H1 (cell line): ENCODE measurements at regions not wholly inside any gene's neighbourhood (a gene's known extent, or its start where the extent isn't known, plus 50 kb on each side); places are given as distances from the start of the nearest gene placed in this dataset.

Experiments
- PHF8 ChIP-seq: fragments of 200-600 bp; sonication (generic); conservative IDR thresholded peaks from 2 replicates; pipeline ENCODE4 v1.7.1; 2012; ENCODE audit warnings: low read depth, mild to moderate bottlenecking, inconsistent platforms, low read length, moderate library complexity
- POLR2AphosphoS5 ChIP-seq: IDR thresholded peaks from 2 replicates; pipeline ENCODE4 v1.6.1; 2011; ENCODE audit warnings: low read depth, low read length
- TF ChIP-seq, protein P1 (sequence below): IDR thresholded peaks from 2 replicates; pipeline ENCODE4 v1.6.1; 2012; ENCODE audit warnings: inconsistent platforms

DNA sequence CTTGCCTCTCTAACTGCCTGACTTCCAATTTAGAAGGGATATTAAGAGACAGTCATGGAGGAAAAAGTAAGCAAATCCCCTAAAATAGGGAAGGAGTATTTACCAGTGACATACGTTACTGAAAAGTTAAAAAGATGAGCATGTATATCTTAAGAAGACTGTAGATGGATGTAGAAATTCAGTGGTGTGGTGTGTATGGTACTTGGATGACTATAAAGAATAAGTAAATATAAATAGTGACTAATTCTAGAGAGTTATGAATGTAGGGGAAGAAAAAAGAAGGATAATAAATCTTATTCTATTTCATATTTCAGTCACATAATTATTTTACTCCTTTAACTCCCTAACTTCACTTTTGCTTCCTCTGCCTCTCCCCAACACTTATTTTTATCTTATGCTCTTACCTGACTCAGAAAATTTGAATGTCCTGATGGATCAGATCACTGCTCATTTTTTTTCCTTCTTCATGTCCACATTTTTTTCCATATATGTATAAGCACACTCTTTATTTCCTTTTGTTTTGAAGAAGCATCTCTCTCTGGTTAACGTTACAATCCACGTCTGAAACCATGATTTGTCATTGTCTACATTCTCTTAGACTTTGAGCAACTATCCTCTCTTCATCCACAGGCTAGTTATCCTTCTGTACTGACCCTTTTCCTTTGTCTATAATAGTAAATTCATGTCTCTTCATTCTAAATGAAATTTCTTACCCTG, 422.7 kb upstream of the SYT1 start (continued):
- TF ChIP-seq, protein P1, sequence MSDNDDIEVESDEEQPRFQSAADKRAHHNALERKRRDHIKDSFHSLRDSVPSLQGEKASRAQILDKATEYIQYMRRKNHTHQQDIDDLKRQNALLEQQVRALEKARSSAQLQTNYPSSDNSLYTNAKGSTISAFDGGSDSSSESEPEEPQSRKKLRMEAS: no peak
- TF ChIP-seq POLR2AphosphoS5: no peak
- no peak for TF ChIP-seq PHF8
